Small intestine (tissue), 7 donors: ENCODE measurements at regions not wholly inside any gene's neighbourhood (a gene's known extent, or its start where the extent isn't known, plus 50 kb on each side); places are given as distances from the start of the nearest gene placed in this dataset.

Experiments used
- DNase-seq, 2 donors: peaks; one replicate each; pipeline versions ENCODE4 v3.0.0 to v3.0.0-alpha.2; 2013
- FAIRE-seq: peaks from 2 replicates; lab custom pipeline; 2012; peaks lifted over from hg19 to GRCh38; lab: Jason Lieb, UNC
- H3K27ac ChIP-seq, 3 donors: one replicate each; pipeline ENCODE4 v1.5.1; 2013; ENCODE audit warnings: low read length in 2 of 3, mild to moderate bottlenecking in 2 of 3, control low read depth in 1 of 3, inconsistent platforms in 1 of 3, low read depth in 1 of 3, moderate library complexity in 1 of 3
- H3K27me3 ChIP-seq, 3 donors: one replicate each; pipeline ENCODE4 v1.6.1; 2013; ENCODE audit warnings: low read length in 3 of 3, inconsistent platforms in 1 of 3; ENCODE audit not compliant: control insufficient read depth in 3 of 3, insufficient read depth in 3 of 3
- H3K36me3 ChIP-seq, 3 donors: one replicate each; pipeline ENCODE4 v1.6.1; 2013; ENCODE audit warnings: low read length in 3 of 3, inconsistent platforms in 1 of 3, low read depth in 1 of 3, mild to moderate bottlenecking in 1 of 3, moderate library complexity in 1 of 3; ENCODE audit not compliant: control insufficient read depth in 3 of 3, insufficient read depth in 2 of 3
- H3K4me1 ChIP-seq, 3 donors: one replicate each; pipeline ENCODE4 v1.6.1; 2013; ENCODE audit warnings: low read length in 2 of 3, inconsistent platforms in 1 of 3, low read depth in 1 of 3, mild to moderate bottlenecking in 1 of 3, moderate library complexity in 1 of 3; ENCODE audit not compliant: control insufficient read depth in 3 of 3, insufficient read depth in 2 of 3
- H3K4me3 ChIP-seq, 3 donors: one replicate each; pipeline ENCODE4 v1.5.1; 2013; ENCODE audit warnings: low read length in 3 of 3, control low read depth in 1 of 3, inconsistent platforms in 1 of 3, low read depth in 1 of 3, mild to moderate bottlenecking in 1 of 3, moderate library complexity in 1 of 3
- H3K9me3 ChIP-seq, 2 donors: one replicate each; pipeline ENCODE4 v1.6.1; 2013; ENCODE audit warnings: low read depth in 1 of 2, low read length in 1 of 2; ENCODE audit not compliant: control insufficient read depth in 2 of 2, insufficient read depth in 1 of 2
- WGBS, 3 donors: extraction: QIAGEN DNeasy Blood & Tissue Kit; methylation state at CpG; one replicate each; pipeline ENCODE4 v1.1.7; 2013; 5-methylcytosine and 5-hydroxymethylcytosine counted together
- donor health status: healthy with polysubstance abuse.
- donor health status: control.
- donor health status: control.
- donor health status: Bipolar disorder and iron deficiency.
- donor health status: healthy.

GRCh38 chr1:181386951-181387350 lies 96.4 kb upstream of the CACNA1E start:
- WGBS, 3 donors: 69 to 79% (median 70%) methylated on average over 6 of the region's 6 CpGs
- no peak for DNase-seq
- no peak for FAIRE-seq

GRCh38 chr1:181387702-181388101 lies 95.6 kb upstream of the CACNA1E start:
- 78 to 89% (median 87%) methylated on average over 4 of the region's 4 CpGs for WGBS, 3 donors
- H3K27ac ChIP-seq: no peak overlapping the region

More at GRCh38 chr1:181386951-181387350, 96.4 kb upstream of the CACNA1E start:
- H3K27me3 ChIP-seq: peaks cover 0 to 3% (median 2%) of the 10 kb centered on the region in 3 donors
- no peak overlapping the region for H3K27ac ChIP-seq
- no peaks in the 10 kb centered on the region for H3K9me3 ChIP-seq
- H3K36me3 ChIP-seq: no peaks in the 10 kb centered on the region
- no peaks in the 10 kb centered on the region for H3K4me1 ChIP-seq
- no peak overlapping the region for H3K4me3 ChIP-seq

GRCh38 chr1:181390410-181391077 lies 92.8 kb upstream of the CACNA1E start:
- Histone ChIP-seq H3K36me3 (no peaks in the 10 kb centered on the region), H3K4me1 (no peaks in the 10 kb centered on the region), H3K27ac (no peak overlapping the region), H3K4me3 (no peak overlapping the region), H3K9me3 (no peaks in the 10 kb centered on the region), H3K27me3 (peaks cover 0 to 2% (median 0%) of the 10 kb centered on the region in 3 donors)
- FAIRE-seq: no peak
- 22 to 37% (median 32%) methylated on average over 8 of the region's 8 CpGs for WGBS, 3 donors
- DNase-seq: peak; percentile 6 to 49

More at GRCh38 chr1:181387702-181388101, 95.6 kb upstream of the CACNA1E start:
- no peak for DNase-seq
- no peaks in the 10 kb centered on the region for H3K9me3 ChIP-seq
- H3K27me3 ChIP-seq: peaks cover 0 to 3% (median 2%) of the 10 kb centered on the region in 3 donors
- no peak for FAIRE-seq
- H3K4me1 ChIP-seq: no peaks in the 10 kb centered on the region
- no peak overlapping the region for H3K4me3 ChIP-seq
- no peaks in the 10 kb centered on the region for H3K36me3 ChIP-seq

GRCh38 chr1:181391301-181391900 lies 91.9 kb upstream of the CACNA1E start:
- Histone ChIP-seq H3K9me3 (no peaks in the 10 kb centered on the region), H3K4me1 (no peaks in the 10 kb centered on the region), H3K4me3 (no peak overlapping the region), H3K27ac (no peak overlapping the region), H3K27me3 (peaks cover 0 to 3% (median 2%) of the 10 kb centered on the region in 3 donors), H3K36me3 (no peaks in the 10 kb centered on the region)
- WGBS, 3 donors: 34 to 44% (median 36%) methylated on average over 5 of the region's 5 CpGs
- DNase-seq: no peak
- no peak for FAIRE-seq

GRCh38 chr1:181392133-181392532 lies 91.2 kb upstream of the CACNA1E start:
- Histone ChIP-seq H3K4me1 (no peaks in the 10 kb centered on the region), H3K4me3 (no peak overlapping the region), H3K27ac (no peak overlapping the region), H3K9me3 (no peaks in the 10 kb centered on the region), H3K27me3 (peaks cover 0 to 3% (median 2%) of the 10 kb centered on the region in 3 donors), H3K36me3 (no peaks in the 10 kb centered on the region)
- FAIRE-seq (no peak), DNase-seq (no peak)
- 92 to 100% (median 98%) methylated on average over 1 of the region's 1 CpG for WGBS, 3 donors

- no peaks in the 10 kb centered on the region for H3K36me3 ChIP-seq
- DNase-seq (no peak), FAIRE-seq (no peak)
- H3K27me3 ChIP-seq: peaks cover 0 to 3% (median 2%) of the 10 kb centered on the region in 3 donors
- no peaks in the 10 kb centered on the region for H3K4me1 ChIP-seq
- no peaks in the 10 kb centered on the region for H3K9me3 ChIP-seq
- H3K4me3 ChIP-seq: no peak overlapping the region
- 45 to 75% (median 52%) methylated on average over 1 of the region's 1 CpG for WGBS, 3 donors
- H3K27ac ChIP-seq: no peak overlapping the region
Observed at GRCh38 chr1:181392613-181393220, 90.6 kb upstream of the CACNA1E start.

- FAIRE-seq (no peak), DNase-seq (no peak)
- no peak overlapping the region for H3K4me3 ChIP-seq
- no peaks in the 10 kb centered on the region for H3K36me3 ChIP-seq
- 85 to 93% (median 87%) methylated on average over 2 of the region's 2 CpGs for WGBS, 3 donors
- H3K27me3 ChIP-seq: peaks cover 0 to 3% (median 0%) of the 10 kb centered on the region in 3 donors
- H3K27ac ChIP-seq: no peak overlapping the region
- no peaks in the 10 kb centered on the region for H3K9me3 ChIP-seq
- no peaks in the 10 kb centered on the region for H3K4me1 ChIP-seq
Observed at GRCh38 chr1:181394766-181395165, 88.6 kb upstream of the CACNA1E start.

GRCh38 chr1:181396171-181396670 lies 87.1 kb upstream of the CACNA1E start:
- Histone ChIP-seq H3K27ac (peak overlapping the region in 1 of 3 donors; percentile 66), H3K4me3 (no peak overlapping the region), H3K9me3 (no peaks in the 10 kb centered on the region), H3K27me3 (peaks cover 0 to 3% (median 0%) of the 10 kb centered on the region in 3 donors), H3K36me3 (no peaks in the 10 kb centered on the region), H3K4me1 (no peaks in the 10 kb centered on the region)
- no peak for FAIRE-seq
- WGBS, 3 donors: 63 to 74% (median 67%) methylated on average over 5 of the region's 5 CpGs
- peak in 1 of 2 donors; percentile 9 for DNase-seq
